GM23338 (cell line): ENCODE measurements at regions not wholly inside any gene's neighbourhood (a gene's known extent, or its start where the extent isn't known, plus 50 kb on each side); places are given as distances from the start of the nearest gene placed in this dataset.

Source experiments
- ATAC-seq: fragments of 200-7000 bp; cut with Tn5 transposase; 3 replicates; pipeline ENCODE4 v1.9.1; 2020
- DNase-seq: peaks from one replicate; pipeline ENCODE4 v3.0.0-alpha.2; 2015; ENCODE audit warnings: low spot score
- H2AFZ ChIP-seq: fragments of 200-600 bp; sonication (generic); 2 replicates; pipeline ENCODE4 v1.8.0; 2016; ENCODE audit warnings: antibody characterized with exemption, mild to moderate bottlenecking, moderate library complexity
- H3F3A ChIP-seq: fragments of 200-600 bp; sonication (generic); replicated peaks from 2 replicates; pipeline ENCODE4 v1.8.0; 2017; ENCODE audit warnings: antibody characterized with exemption, mixed run types, low read depth
- H3K27ac ChIP-seq: fragments of 200-600 bp; sonication (generic); 2 replicates; pipeline ENCODE4 v1.6.1; 2016; ENCODE audit warnings: low read depth
- H3K27me3 ChIP-seq: fragments of 200-600 bp; sonication (generic); 2 replicates; pipeline ENCODE4 v1.8.0; 2016; ENCODE audit warnings: mild to moderate bottlenecking, mixed run types, moderate library complexity; ENCODE audit not compliant: insufficient read depth
- H3K36me3 ChIP-seq: fragments of 200-600 bp; sonication (generic); 2 replicates; pipeline ENCODE4 v1.8.0; 2016; ENCODE audit warnings: mild to moderate bottlenecking; ENCODE audit not compliant: insufficient read depth
- H3K4me1 ChIP-seq: fragments of 200-600 bp; sonication (generic); 2 replicates; pipeline ENCODE4 v1.8.0; 2016; ENCODE audit warnings: mild to moderate bottlenecking, moderate library complexity; ENCODE audit not compliant: insufficient read depth
- H3K4me2 ChIP-seq: fragments of 200-600 bp; sonication (generic); 2 replicates; pipeline ENCODE4 v1.7.1; 2017; ENCODE audit warnings: mixed run types
- H3K4me3 ChIP-seq: fragments of 200-600 bp; sonication (generic); 2 replicates; pipeline ENCODE4 v1.6.1; 2016; ENCODE audit warnings: mixed run types
- H3K79me2 ChIP-seq: fragments of 200-600 bp; sonication (generic); replicated peaks from 2 replicates; pipeline ENCODE4 v1.8.0; 2017; ENCODE audit warnings: mild to moderate bottlenecking; ENCODE audit not compliant: insufficient read depth
- H3K9me2 ChIP-seq: fragments of 200-600 bp; sonication (generic); 2 replicates; pipeline ENCODE4 v1.8.0; 2017; ENCODE audit not compliant: insufficient read depth
- H4K20me1 ChIP-seq: fragments of 200-600 bp; sonication (generic); replicated peaks from 2 replicates; pipeline ENCODE4 v1.8.0; 2017; ENCODE audit warnings: mild to moderate bottlenecking; ENCODE audit not compliant: insufficient read depth
- H3K27ac Mint-ChIP-seq: 2 replicates; pipeline ENCODE4 v1.8.0; 2020; ENCODE audit warnings: inconsistent platforms, mild to moderate bottlenecking, moderate library complexity, mixed read lengths
- H3K27me3 Mint-ChIP-seq: 3 replicates; pipeline ENCODE4 v1.8.0; 2022; ENCODE audit warnings: low read depth, mild to moderate bottlenecking, moderate library complexity, mixed read lengths, inconsistent platforms; ENCODE audit not compliant: insufficient read depth, poor library complexity
- H3K36me3 Mint-ChIP-seq: 3 replicates; pipeline ENCODE4 v1.8.0; 2021; ENCODE audit warnings: low read depth, mild to moderate bottlenecking, inconsistent platforms, moderate library complexity, mixed read lengths
- H3K4me1 Mint-ChIP-seq: 3 replicates; pipeline ENCODE4 v1.8.0; 2020; ENCODE audit warnings: mild to moderate bottlenecking, inconsistent platforms, mixed read lengths
- H3K4me3 Mint-ChIP-seq: 3 replicates; pipeline ENCODE4 v1.8.0; 2021; ENCODE audit warnings: moderate library complexity, mild to moderate bottlenecking, inconsistent platforms, mixed read lengths
- H3K9me3 Mint-ChIP-seq: 3 replicates; pipeline ENCODE4 v1.8.0; 2020; ENCODE audit warnings: moderate library complexity, mild to moderate bottlenecking, inconsistent platforms, mixed read lengths
- CREB1 ChIP-seq: fragments of 250-450 bp; sonication (Bioruptor Pico); IDR thresholded peaks from 2 replicates; pipeline ENCODE4 v1.5.0; 2020; ENCODE audit warnings: low read depth, mild to moderate bottlenecking, moderate library complexity
- EZH2 ChIP-seq: fragments of 200-600 bp; sonication (generic); IDR thresholded peaks from one replicate; pipeline ENCODE4 v1.8.0; 2017; ENCODE audit warnings: antibody characterized with exemption, mild to moderate bottlenecking, low read depth; ENCODE audit not compliant: unreplicated experiment
- EZH2phosphoT487 ChIP-seq: fragments of 200-600 bp; sonication (generic); IDR thresholded peaks from one replicate; pipeline ENCODE4 v1.8.1; 2018; ENCODE audit warnings: antibody characterized with exemption; ENCODE audit not compliant: unreplicated experiment
- JUNB ChIP-seq: IDR thresholded peaks from one replicate; pipeline ENCODE4 v1.6.1; 2016; ENCODE audit warnings: antibody characterized with exemption; ENCODE audit not compliant: unreplicated experiment
- NANOG ChIP-seq: IDR thresholded peaks from 2 replicates; pipeline ENCODE4 v1.6.1; 2016; ENCODE audit warnings: antibody characterized with exemption, borderline replicate concordance
- POLR2AphosphoS5 ChIP-seq: IDR thresholded peaks from 2 replicates; pipeline ENCODE4 v1.6.1; 2016; ENCODE audit warnings: antibody characterized with exemption, low read depth
- STAT1 ChIP-seq: IDR thresholded peaks from one replicate; pipeline ENCODE4 v1.6.1; 2016; ENCODE audit warnings: antibody characterized with exemption; ENCODE audit not compliant: unreplicated experiment
- ZNF114 ChIP-seq: fragments of 250-450 bp; sonication (Bioruptor Pico); IDR thresholded peaks from 2 replicates; pipeline ENCODE4 v1.5.0; 2020; ENCODE audit warnings: mild to moderate bottlenecking, moderate library complexity
- ZNF331 ChIP-seq: fragments of 250-450 bp; sonication (Bioruptor Pico); IDR thresholded peaks from 2 replicates; pipeline ENCODE4 v1.5.0; 2020; ENCODE audit warnings: low read depth, mild to moderate bottlenecking, moderate library complexity
- TF ChIP-seq, protein P1 (sequence below): IDR thresholded peaks from one replicate; pipeline ENCODE4 v1.6.1; 2018; ENCODE audit warnings: antibody characterized with exemption; ENCODE audit not compliant: unreplicated experiment
- TF ChIP-seq, protein P2 (sequence below): fragments of 250-450 bp; sonication (Bioruptor Pico); IDR thresholded peaks from 2 replicates; pipeline ENCODE4 v1.5.0; 2020; ENCODE audit warnings: mild to moderate bottlenecking, moderate library complexity
- TF ChIP-seq, protein P3 (sequence below), 2 experiments: fragments of 200-600 bp in 1 of 2; sonication (generic) in 1 of 2; conservative IDR thresholded peaks; 2 replicates each; pipeline versions ENCODE4 v1.5.1 to v1.6.1; 2016 to 2017; ENCODE audit warnings: antibody characterized with exemption in 2 of 2, low read depth in 2 of 2, mild to moderate bottlenecking in 2 of 2, moderate library complexity in 1 of 2
- TF ChIP-seq, protein P4 (sequence below): IDR thresholded peaks from 2 replicates; pipeline ENCODE4 v1.6.1; 2016; ENCODE audit warnings: antibody characterized with exemption

DNA sequence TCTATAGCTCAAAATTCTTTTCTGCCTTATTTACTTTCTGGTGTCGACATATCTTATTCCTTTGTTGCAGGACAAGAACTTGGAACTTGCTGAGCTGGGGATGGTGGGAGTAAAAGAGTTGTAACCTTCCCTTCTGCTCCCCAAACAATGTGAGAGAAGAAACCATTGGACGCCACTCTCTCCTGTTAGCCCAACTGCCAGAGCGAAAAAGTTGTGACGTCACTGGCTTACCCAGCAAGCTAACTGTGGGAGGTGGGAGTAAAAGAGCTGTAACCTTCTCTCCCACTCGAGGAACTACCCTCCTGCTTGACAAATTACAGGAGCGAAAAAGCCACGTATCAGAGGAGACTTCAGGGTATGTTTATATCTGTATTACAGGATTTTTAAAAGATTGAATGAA is 90.0 kb upstream of the PCDH10 start:
- Histone ChIP-seq H3K4me3 (no peak overlapping the region), H2AFZ (0 out of 2 replicates have a peak overlapping the region, but pooled peaks have one; percentile 45), H3K4me2 (no peak overlapping the region), H4K20me1 (no peaks in the 10 kb centered on the region), H3K4me1 (no peaks in the 10 kb centered on the region), H3K27ac (no peak overlapping the region), H3K79me2 (no peaks in the 10 kb centered on the region), H3K27me3 (no peaks in the 10 kb centered on the region), H3K36me3 (no peaks in the 10 kb centered on the region), H3F3A (no peaks in the 10 kb centered on the region), H3K9me2 (no peaks in the 10 kb centered on the region)
- no peaks in the 10 kb centered on the region; the same call in 2 of the 3 replicates for H3K9me3 Mint-ChIP-seq
- DNase-seq (no peak), ATAC-seq (no peak)
- no peak for TF ChIP-seq NANOG
- TF ChIP-seq EZH2phosphoT487: no peak
- no peak for TF ChIP-seq ZNF114 (CRISPR knock-in tag)
- TF ChIP-seq, protein P1, sequence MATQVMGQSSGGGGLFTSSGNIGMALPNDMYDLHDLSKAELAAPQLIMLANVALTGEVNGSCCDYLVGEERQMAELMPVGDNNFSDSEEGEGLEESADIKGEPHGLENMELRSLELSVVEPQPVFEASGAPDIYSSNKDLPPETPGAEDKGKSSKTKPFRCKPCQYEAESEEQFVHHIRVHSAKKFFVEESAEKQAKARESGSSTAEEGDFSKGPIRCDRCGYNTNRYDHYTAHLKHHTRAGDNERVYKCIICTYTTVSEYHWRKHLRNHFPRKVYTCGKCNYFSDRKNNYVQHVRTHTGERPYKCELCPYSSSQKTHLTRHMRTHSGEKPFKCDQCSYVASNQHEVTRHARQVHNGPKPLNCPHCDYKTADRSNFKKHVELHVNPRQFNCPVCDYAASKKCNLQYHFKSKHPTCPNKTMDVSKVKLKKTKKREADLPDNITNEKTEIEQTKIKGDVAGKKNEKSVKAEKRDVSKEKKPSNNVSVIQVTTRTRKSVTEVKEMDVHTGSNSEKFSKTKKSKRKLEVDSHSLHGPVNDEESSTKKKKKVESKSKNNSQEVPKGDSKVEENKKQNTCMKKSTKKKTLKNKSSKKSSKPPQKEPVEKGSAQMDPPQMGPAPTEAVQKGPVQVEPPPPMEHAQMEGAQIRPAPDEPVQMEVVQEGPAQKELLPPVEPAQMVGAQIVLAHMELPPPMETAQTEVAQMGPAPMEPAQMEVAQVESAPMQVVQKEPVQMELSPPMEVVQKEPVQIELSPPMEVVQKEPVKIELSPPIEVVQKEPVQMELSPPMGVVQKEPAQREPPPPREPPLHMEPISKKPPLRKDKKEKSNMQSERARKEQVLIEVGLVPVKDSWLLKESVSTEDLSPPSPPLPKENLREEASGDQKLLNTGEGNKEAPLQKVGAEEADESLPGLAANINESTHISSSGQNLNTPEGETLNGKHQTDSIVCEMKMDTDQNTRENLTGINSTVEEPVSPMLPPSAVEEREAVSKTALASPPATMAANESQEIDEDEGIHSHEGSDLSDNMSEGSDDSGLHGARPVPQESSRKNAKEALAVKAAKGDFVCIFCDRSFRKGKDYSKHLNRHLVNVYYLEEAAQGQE: no peak
- TF ChIP-seq CREB1: no peak
- TF ChIP-seq EZH2: no peak
- TF ChIP-seq, protein P2, sequence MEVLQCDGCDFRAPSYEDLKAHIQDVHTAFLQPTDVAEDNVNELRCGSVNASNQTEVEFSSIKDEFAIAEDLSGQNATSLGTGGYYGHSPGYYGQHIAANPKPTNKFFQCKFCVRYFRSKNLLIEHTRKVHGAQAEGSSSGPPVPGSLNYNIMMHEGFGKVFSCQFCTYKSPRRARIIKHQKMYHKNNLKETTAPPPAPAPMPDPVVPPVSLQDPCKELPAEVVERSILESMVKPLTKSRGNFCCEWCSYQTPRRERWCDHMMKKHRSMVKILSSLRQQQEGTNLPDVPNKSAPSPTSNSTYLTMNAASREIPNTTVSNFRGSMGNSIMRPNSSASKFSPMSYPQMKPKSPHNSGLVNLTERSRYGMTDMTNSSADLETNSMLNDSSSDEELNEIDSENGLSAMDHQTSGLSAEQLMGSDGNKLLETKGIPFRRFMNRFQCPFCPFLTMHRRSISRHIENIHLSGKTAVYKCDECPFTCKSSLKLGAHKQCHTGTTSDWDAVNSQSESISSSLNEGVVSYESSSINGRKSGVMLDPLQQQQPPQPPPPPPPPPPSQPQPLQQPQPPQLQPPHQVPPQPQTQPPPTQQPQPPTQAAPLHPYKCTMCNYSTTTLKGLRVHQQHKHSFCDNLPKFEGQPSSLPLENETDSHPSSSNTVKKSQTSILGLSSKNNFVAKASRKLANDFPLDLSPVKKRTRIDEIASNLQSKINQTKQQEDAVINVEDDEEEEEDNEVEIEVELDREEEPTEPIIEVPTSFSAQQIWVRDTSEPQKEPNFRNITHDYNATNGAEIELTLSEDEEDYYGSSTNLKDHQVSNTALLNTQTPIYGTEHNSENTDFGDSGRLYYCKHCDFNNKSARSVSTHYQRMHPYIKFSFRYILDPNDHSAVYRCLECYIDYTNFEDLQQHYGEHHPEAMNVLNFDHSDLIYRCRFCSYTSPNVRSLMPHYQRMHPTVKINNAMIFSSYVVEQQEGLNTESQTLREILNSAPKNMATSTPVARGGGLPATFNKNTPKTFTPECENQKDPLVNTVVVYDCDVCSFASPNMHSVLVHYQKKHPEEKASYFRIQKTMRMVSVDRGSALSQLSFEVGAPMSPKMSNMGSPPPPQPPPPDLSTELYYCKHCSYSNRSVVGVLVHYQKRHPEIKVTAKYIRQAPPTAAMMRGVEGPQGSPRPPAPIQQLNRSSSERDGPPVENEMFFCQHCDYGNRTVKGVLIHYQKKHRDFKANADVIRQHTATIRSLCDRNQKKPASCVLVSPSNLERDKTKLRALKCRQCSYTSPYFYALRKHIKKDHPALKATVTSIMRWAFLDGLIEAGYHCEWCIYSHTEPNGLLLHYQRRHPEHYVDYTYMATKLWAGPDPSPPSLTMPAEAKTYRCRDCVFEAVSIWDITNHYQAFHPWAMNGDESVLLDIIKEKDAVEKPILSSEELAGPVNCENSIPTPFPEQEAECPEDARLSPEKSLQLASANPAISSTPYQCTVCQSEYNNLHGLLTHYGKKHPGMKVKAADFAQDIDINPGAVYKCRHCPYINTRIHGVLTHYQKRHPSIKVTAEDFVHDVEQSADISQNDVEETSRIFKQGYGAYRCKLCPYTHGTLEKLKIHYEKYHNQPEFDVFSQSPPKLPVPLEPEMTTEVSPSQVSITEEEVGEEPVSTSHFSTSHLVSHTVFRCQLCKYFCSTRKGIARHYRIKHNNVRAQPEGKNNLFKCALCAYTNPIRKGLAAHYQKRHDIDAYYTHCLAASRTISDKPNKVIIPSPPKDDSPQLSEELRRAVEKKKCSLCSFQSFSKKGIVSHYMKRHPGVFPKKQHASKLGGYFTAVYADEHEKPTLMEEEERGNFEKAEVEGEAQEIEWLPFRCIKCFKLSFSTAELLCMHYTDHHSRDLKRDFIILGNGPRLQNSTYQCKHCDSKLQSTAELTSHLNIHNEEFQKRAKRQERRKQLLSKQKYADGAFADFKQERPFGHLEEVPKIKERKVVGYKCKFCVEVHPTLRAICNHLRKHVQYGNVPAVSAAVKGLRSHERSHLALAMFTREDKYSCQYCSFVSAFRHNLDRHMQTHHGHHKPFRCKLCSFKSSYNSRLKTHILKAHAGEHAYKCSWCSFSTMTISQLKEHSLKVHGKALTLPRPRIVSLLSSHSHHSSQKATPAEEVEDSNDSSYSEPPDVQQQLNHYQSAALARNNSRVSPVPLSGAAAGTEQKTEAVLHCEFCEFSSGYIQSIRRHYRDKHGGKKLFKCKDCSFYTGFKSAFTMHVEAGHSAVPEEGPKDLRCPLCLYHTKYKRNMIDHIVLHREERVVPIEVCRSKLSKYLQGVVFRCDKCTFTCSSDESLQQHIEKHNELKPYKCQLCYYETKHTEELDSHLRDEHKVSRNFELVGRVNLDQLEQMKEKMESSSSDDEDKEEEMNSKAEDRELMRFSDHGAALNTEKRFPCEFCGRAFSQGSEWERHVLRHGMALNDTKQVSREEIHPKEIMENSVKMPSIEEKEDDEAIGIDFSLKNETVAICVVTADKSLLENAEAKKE (CRISPR knock-in tag): no peak
- no peak for TF ChIP-seq POLR2AphosphoS5
- TF ChIP-seq ZNF331 (CRISPR knock-in tag): no peak
- TF ChIP-seq, protein P3, sequence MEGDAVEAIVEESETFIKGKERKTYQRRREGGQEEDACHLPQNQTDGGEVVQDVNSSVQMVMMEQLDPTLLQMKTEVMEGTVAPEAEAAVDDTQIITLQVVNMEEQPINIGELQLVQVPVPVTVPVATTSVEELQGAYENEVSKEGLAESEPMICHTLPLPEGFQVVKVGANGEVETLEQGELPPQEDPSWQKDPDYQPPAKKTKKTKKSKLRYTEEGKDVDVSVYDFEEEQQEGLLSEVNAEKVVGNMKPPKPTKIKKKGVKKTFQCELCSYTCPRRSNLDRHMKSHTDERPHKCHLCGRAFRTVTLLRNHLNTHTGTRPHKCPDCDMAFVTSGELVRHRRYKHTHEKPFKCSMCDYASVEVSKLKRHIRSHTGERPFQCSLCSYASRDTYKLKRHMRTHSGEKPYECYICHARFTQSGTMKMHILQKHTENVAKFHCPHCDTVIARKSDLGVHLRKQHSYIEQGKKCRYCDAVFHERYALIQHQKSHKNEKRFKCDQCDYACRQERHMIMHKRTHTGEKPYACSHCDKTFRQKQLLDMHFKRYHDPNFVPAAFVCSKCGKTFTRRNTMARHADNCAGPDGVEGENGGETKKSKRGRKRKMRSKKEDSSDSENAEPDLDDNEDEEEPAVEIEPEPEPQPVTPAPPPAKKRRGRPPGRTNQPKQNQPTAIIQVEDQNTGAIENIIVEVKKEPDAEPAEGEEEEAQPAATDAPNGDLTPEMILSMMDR (conservative IDR thresholded peaks at IDR 0.05; ENCODE audit: low read depth in 2 of 2): no peak
- TF ChIP-seq, protein P4, sequence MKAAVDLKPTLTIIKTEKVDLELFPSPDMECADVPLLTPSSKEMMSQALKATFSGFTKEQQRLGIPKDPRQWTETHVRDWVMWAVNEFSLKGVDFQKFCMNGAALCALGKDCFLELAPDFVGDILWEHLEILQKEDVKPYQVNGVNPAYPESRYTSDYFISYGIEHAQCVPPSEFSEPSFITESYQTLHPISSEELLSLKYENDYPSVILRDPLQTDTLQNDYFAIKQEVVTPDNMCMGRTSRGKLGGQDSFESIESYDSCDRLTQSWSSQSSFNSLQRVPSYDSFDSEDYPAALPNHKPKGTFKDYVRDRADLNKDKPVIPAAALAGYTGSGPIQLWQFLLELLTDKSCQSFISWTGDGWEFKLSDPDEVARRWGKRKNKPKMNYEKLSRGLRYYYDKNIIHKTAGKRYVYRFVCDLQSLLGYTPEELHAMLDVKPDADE: no peak
- no peak for TF ChIP-seq STAT1
- TF ChIP-seq JUNB: no peak
- H3K36me3 Mint-ChIP-seq: no peaks in the 10 kb centered on the region
- H3K4me1 Mint-ChIP-seq: no peaks in the 10 kb centered on the region
- no peak overlapping the region for H3K4me3 Mint-ChIP-seq
- H3K27me3 Mint-ChIP-seq: no peaks in the 10 kb centered on the region
- no peak overlapping the region for H3K27ac Mint-ChIP-seq
